ENCODE measurements at regions not wholly inside any gene's neighbourhood (a gene's known extent, or its start where the extent isn't known, plus 50 kb on each side); places are given as distances from the start of the nearest gene placed in this dataset.
"Not testable (repeated sequence)": the region's sequence is repeated elsewhere in the genome, so short reads cannot be mapped to it uniquely, and the experiment has no call there.

DNA sequence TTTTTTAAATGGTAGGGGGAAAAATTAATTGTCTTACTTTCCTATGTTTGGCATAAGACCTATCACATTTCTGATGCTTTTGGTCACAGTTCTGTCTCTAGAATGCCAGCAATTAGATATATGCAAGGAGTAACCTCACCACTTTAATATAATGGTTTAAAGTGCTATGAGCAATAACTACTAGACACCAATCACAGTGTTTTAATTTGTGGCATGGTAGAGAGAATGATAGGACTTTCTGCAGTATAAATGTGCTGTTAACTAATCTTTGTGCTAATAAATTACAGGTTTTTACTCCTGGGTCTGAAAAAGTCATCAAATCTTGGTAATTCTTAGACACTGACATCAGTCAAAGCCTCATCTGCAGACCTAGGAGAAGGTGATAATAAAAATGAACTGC lies 2110.3 kb downstream of the NCAM2 start:
- ATAC-seq: no peak

GRCh38 chr21:23111070-23111600 lies 2112.9 kb downstream of the NCAM2 start:
- ATAC-seq: no peak

DNA sequence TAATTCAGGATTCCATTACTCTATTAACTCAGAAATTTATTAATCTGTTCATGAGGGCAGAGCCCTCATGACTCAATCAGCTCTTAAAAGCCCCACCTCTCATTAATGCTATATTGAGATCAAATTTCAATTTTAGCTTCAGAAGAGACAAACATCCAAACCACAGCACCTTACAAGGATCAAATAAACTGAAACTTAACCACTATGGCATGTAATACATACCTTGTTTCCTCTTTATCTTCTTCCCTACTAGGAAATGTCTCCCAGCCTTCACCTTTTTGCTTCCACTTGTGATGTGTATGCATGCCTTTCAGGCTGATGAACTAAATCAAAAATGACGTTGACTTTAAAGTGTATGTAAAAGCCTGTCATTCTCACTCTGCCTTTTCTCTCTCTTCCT lies 2121.3 kb downstream of the NCAM2 start:
- ATAC-seq: no peak

GRCh38 chr21:23127973-23128372 lies 2129.8 kb downstream of the NCAM2 start:
- no peak for ATAC-seq

- no peak for ATAC-seq
Observed at GRCh38 chr21:23130308-23130707, 2132.1 kb downstream of the NCAM2 start.

DNA sequence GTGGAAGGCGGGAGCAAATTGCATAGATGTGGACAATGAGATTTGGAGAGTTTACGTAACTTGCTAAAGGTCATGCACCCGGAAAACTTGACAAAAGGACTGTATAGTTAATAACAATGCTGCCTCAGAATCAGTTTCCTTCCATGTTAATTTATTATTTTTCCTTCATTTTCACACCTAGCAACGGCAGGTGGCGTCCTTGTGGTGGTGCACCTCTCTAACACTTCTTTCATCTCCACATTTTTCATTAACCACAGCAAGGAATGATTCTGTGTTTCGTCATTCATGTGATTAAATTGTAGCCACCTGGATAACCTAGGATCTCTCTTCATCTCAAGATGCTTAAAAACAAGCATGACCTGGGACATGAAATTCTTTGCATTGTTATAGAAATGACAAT lies 2133.0 kb downstream of the NCAM2 start:
- no peak for ATAC-seq

- no peak for ATAC-seq
Observed at GRCh38 chr21:23138797-23139196, 2140.6 kb downstream of the NCAM2 start.

- no peak for ATAC-seq
Observed at GRCh38 chr21:23152130-23152529, 2153.9 kb downstream of the NCAM2 start.

- not testable (repeated sequence) for ATAC-seq
Observed at GRCh38 chr21:23153842-23154241, 2155.6 kb downstream of the NCAM2 start.

GRCh38 chr21:23155281-23155680 lies 2157.1 kb downstream of the NCAM2 start:
- ATAC-seq: no peak

- ATAC-seq: no peak
Observed at GRCh38 chr21:23160914-23161313, 2162.7 kb downstream of the NCAM2 start.

GRCh38 chr21:23162198-23162946 lies 2164.2 kb downstream of the NCAM2 start:
- no peak for ATAC-seq
